ENCODE measurements at regions not wholly inside any gene's neighbourhood (a gene's known extent, or its start where the extent isn't known, plus 50 kb on each side); places are given as distances from the start of the nearest gene placed in this dataset.

DNA sequence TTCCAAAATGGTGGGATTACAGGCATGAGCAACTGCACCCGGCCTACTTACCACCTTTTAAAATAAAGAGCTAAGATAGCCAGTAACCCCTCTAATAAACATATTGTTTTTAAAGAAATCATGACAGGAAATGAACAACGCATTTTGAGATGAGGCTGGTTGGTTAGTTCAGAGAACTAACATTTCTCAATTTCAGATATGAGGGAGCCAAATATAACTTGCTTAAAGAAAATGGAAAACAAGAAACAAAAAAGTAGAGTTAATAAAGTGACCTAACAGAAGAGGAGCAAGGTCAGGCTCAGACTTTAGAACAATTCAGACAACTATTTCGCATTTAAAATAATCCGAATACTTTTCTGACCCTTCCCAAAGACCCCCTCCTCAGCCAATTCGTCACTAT lies 254.9 kb upstream of the PHF14 start:
- Histone ChIP-seq H3K36me3 (no peaks in the 10 kb centered on the region), H3K4me3 (no peak overlapping the region), H3K9me3 (replicated peaks) (no peaks in the 10 kb centered on the region), H3K27ac (no peak overlapping the region), H3K4me1 (replicated peaks) (no peaks in the 10 kb centered on the region), H3K27me3 (replicated peaks) (no peaks in the 10 kb centered on the region)
- DNase-seq (ENCODE audit: low read depth in 1 of 2, low spot score in 2 of 2) = no peak

DNA sequence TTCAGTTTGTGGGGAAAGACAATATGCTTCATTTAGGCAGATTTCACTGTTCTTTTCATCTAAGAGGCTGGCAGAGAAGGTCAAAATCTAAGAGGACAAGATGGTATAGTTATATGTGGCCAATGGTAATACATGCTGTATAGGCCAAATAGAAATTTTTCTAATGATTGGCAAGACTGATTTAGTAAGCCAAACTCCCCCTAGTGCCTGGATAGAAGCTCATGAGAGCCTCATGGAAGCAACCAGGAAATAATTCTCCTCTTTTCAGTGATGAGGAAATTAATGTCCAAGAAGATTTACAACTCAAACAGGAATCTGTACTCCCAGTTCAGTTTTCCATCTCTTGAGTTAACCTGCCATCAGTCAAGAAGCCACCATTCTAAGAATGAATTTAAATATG lies 253.6 kb upstream of the PHF14 start:
- Histone ChIP-seq H3K27ac (no peak overlapping the region), H3K9me3 (replicated peaks) (no peaks in the 10 kb centered on the region), H3K4me1 (replicated peaks) (no peaks in the 10 kb centered on the region), H3K36me3 (no peaks in the 10 kb centered on the region), H3K27me3 (replicated peaks) (no peaks in the 10 kb centered on the region), H3K4me3 (no peak overlapping the region)
- DNase-seq (ENCODE audit: low read depth in 1 of 2, low spot score in 2 of 2) = no peak

DNA sequence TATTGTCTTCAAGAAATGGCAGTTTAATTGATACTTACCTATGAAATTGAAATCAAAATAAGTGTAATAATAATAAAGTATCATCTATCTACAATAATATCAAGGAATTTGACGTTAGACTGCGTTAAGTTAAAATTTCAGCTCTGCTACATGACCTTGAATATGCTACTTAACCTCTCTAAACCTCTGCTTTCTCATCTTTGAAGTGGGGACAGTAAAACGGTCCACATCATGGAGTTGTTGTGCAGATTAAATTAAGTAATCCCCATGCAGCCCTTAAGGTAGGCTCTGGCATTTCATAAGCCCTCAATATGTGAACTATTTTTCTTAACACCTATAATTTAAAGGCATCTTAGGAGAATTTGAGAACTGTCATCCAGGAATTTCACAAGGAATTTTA lies 252.4 kb upstream of the PHF14 start:
- no peak overlapping the region for H3K4me3 ChIP-seq
- H3K9me3 ChIP-seq (replicated peaks) = no peaks in the 10 kb centered on the region
- H3K27me3 ChIP-seq (replicated peaks) = no peaks in the 10 kb centered on the region
- DNase-seq (ENCODE audit: low read depth in 1 of 2, low spot score in 2 of 2) = no peak
- no peaks in the 10 kb centered on the region for H3K36me3 ChIP-seq
- H3K27ac ChIP-seq = no peak overlapping the region
- H3K4me1 ChIP-seq (replicated peaks) = no peaks in the 10 kb centered on the region

DNA sequence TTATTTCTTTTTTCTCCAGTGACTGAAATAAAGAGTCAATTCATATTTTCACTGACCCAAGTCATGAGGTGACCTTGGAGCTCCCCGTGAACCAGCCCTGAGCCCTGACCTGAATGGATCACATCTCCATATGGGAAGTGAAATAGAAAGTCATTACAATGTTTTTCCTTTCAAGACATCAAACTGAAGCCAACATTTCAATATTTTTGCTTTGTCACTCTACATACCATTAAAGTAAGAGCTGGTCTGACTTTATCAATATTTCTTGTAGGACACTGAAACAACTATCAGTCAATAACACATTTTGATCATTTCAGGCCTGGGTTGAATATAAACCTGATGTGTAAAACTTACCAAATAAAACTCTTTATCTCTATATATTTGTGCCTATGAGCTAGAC lies 249.8 kb upstream of the PHF14 start:
- H3K9me3 ChIP-seq (replicated peaks) = no peaks in the 10 kb centered on the region
- H3K27ac ChIP-seq = no peak overlapping the region
- no peaks in the 10 kb centered on the region for H3K27me3 ChIP-seq (replicated peaks)
- no peak for DNase-seq (ENCODE audit: low read depth in 1 of 2, low spot score in 2 of 2)
- no peaks in the 10 kb centered on the region for H3K36me3 ChIP-seq
- H3K4me1 ChIP-seq (replicated peaks) = no peaks in the 10 kb centered on the region
- H3K4me3 ChIP-seq = no peak overlapping the region

DNA sequence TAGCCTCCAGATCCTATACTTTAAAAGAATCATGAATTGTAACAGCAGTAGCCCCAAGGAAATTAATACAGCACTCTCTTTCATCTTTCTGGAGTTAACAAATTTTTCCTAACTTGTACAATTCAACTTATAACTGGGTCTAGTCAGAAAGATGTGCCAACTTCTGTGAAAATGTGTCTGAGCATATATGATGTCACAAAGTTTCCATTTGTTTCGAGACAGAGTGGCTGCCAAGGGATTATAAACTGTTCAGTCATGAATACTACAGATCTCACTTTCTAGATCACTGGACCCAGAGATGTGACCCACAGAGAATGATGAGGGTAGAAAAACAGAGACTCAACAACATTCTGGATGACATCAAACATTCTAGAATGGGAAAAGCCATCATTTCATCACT lies 249.2 kb upstream of the PHF14 start:
- Histone ChIP-seq H3K36me3 (no peaks in the 10 kb centered on the region), H3K9me3 (replicated peaks) (no peaks in the 10 kb centered on the region), H3K27ac (no peak overlapping the region), H3K4me3 (no peak overlapping the region), H3K27me3 (replicated peaks) (no peaks in the 10 kb centered on the region), H3K4me1 (replicated peaks) (no peaks in the 10 kb centered on the region)
- no peak for DNase-seq (ENCODE audit: low read depth in 1 of 2, low spot score in 2 of 2)

DNA sequence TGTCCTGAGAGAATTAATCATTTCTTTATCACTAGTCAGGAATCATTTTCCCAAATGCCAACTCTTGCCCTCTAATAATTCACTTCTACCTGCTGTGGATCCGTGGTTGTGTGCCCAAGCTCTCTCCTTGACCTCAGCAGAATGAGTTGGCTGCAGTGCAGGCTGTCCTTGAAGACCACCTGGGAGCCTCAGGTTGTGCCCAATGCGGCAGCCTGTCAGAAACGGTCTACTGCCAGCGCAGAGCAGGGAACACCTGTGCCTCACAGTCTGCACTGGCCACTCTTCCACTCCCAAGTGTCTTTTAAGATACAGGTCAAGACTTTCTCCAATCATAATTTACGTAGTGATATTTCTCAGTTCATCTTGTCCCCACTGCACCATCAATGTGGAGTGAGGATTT lies 246.0 kb upstream of the PHF14 start:
- H3K4me1 ChIP-seq (replicated peaks) = no peaks in the 10 kb centered on the region
- H3K9me3 ChIP-seq (replicated peaks) = no peaks in the 10 kb centered on the region
- H3K4me3 ChIP-seq = no peak overlapping the region
- no peak for DNase-seq (ENCODE audit: low read depth in 1 of 2, low spot score in 2 of 2)
- no peaks in the 10 kb centered on the region for H3K36me3 ChIP-seq
- H3K27me3 ChIP-seq (replicated peaks) = no peaks in the 10 kb centered on the region
- H3K27ac ChIP-seq = no peak overlapping the region

DNA sequence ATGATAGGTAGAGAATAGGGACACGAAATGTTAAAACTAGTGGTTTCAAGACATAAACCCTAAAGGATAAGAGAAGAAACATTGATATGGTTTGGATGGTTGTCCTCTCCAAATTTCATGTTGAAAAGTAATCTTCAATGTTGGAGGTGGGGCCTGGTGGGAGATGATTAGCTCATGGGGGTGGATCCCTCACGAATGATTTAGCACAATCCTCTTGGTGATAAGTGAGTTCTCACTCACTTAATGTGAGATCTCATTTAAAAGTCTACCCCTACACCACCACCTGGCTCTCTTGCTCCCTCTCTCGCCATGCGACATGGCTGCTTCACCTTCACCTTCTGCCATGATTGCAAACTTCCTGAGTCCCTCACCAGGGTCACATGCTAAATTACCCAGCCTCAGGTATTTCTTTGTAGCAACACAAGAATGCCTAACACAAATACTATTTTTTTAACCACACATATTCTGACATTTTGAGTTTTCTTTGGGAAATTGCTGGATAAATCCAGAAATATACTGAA lies 242.4 kb upstream of the PHF14 start:
- Histone ChIP-seq H3K9me3 (replicated peaks) (no peaks in the 10 kb centered on the region; the same call in 1 of the 2 replicates), H3K27ac (no peak overlapping the region), H3K4me1 (replicated peaks) (no peaks in the 10 kb centered on the region), H3K4me3 (no peak overlapping the region), H3K36me3 (no peaks in the 10 kb centered on the region), H3K27me3 (replicated peaks) (no peaks in the 10 kb centered on the region)
- no peak for DNase-seq (ENCODE audit: low read depth in 1 of 2, low spot score in 2 of 2)

DNA sequence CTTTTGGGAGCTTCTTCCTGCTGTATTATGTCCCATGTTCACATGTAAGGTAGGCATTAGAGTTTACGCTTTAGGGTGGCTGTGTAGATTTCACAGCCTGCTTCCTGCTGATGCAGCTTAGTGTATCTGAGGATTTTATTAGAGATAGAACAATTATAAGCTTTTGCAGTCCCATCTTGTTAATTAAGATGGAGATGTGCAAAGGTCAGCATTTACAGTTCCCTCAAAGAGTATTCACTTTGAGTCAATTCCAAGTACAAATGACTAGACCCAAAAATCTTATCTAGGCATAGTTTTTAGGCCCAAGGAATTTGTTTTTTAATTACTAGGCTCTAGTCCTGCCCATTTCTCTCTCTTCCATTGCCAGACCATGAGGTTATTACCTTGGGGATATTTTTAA lies 239.9 kb upstream of the PHF14 start:
- H3K27ac ChIP-seq = no peak overlapping the region
- H3K27me3 ChIP-seq (replicated peaks) = no peaks in the 10 kb centered on the region
- H3K36me3 ChIP-seq = no peaks in the 10 kb centered on the region
- no peak overlapping the region for H3K4me3 ChIP-seq
- no peaks in the 10 kb centered on the region; the same call in 1 of the 2 replicates for H3K9me3 ChIP-seq (replicated peaks)
- DNase-seq (ENCODE audit: low read depth in 1 of 2, low spot score in 2 of 2) = no peak
- no peaks in the 10 kb centered on the region for H3K4me1 ChIP-seq (replicated peaks)

DNA sequence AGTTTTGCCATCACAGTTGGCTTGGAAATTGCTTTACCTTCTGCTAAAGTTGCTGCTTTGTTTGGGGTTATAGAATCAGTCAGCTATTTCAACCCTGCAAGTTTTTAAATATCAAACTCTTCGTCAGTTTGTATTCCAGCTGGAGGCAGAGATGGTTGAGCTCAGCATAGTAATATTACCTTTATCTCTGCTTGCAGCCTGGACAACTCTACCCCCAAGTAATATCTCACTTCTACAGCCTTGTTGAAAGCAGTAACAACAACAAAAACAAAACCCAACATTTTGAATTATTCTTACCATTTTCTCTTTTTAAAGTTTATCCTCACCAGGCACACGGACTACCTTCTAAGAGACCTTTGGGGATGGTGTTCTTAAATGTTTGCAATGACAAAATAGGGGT lies 239.1 kb upstream of the PHF14 start:
- no peak for DNase-seq (ENCODE audit: low read depth in 1 of 2, low spot score in 2 of 2)
- H3K9me3 ChIP-seq (replicated peaks) = no peaks in the 10 kb centered on the region; the same call in 1 of the 2 replicates
- no peaks in the 10 kb centered on the region for H3K27me3 ChIP-seq (replicated peaks)
- no peaks in the 10 kb centered on the region for H3K4me1 ChIP-seq (replicated peaks)
- no peaks in the 10 kb centered on the region for H3K36me3 ChIP-seq
- no peak overlapping the region for H3K4me3 ChIP-seq
- H3K27ac ChIP-seq = no peak overlapping the region

DNA sequence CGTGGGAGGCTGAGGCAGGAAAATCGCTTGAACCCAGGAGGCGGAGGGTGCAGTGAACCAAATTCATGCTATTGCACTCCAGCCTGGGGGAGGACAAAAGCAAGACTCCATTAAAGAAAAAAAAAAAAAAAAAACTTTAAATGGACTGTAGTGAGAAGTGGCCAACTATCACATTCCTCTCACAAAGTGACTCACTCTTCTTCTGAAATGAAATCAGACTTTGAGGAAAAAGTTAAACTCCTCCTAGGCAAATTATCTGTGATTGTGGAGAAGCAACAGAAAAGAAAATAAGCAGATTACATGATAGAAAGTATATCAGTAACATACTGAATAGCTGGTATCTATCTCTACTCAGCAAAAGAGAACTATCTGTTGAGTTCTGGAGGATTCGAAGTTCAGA lies 234.3 kb upstream of the PHF14 start:
- H3K36me3 ChIP-seq = no peaks in the 10 kb centered on the region
- no peak overlapping the region for H3K27ac ChIP-seq
- H3K27me3 ChIP-seq (replicated peaks) = no peaks in the 10 kb centered on the region
- H3K4me1 ChIP-seq (replicated peaks) = no peaks in the 10 kb centered on the region
- H3K4me3 ChIP-seq = no peak overlapping the region
- no peaks in the 10 kb centered on the region; the same call in 1 of the 2 replicates for H3K9me3 ChIP-seq (replicated peaks)
- no peak for DNase-seq (ENCODE audit: low read depth in 1 of 2, low spot score in 2 of 2)

DNA sequence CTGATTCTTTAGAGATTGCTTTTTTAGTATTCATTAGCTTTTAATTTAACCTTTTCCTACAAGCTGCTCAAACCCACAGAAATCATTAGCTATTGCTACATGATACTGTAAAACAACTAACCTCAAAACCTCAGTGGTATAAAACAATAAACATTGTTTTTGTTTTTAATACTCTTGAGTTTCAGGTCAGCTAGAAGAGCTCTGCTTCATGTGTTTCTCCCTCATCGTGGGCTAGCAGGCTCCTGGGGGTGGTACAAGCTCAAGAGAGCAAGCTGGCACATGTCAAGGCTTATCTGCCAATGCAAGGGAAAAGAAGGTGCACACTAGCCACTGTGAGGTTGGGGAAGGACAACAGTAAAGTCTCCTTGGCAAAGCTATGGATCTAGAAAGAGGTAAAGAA lies 232.9 kb upstream of the PHF14 start:
- DNase-seq (ENCODE audit: low read depth in 1 of 2, low spot score in 2 of 2) = no peak
- H3K27ac ChIP-seq = no peak overlapping the region
- H3K4me3 ChIP-seq = no peak overlapping the region
- H3K36me3 ChIP-seq = no peaks in the 10 kb centered on the region
- H3K4me1 ChIP-seq (replicated peaks) = no peaks in the 10 kb centered on the region
- H3K27me3 ChIP-seq (replicated peaks) = no peaks in the 10 kb centered on the region
- H3K9me3 ChIP-seq (replicated peaks) = no peaks in the 10 kb centered on the region; the same call in 1 of the 2 replicates

DNA sequence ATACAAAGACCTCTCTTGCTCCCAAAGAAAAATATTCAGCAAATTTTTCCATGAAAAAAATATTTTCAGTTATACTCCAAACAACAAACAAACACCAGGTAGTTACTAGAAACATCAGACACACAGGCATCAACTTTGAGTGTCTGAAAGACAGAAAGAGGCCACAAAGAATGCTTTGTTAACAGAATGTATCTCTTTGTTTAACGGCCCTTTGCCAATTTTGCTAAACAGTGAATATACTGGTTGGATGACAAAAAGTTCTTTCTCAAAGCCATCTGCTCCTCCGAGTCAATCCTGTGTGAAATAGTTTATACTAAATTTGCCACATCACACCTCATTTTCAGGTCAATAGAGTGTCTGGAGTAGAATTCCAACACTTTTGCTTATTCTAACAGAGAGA lies 216.7 kb upstream of the PHF14 start:
- H3K36me3 ChIP-seq = no peaks in the 10 kb centered on the region
- no peaks in the 10 kb centered on the region for H3K27me3 ChIP-seq (replicated peaks)
- no peak overlapping the region for H3K27ac ChIP-seq
- no peaks in the 10 kb centered on the region for H3K4me1 ChIP-seq (replicated peaks)
- H3K9me3 ChIP-seq (replicated peaks) = peaks cover 2% of the 10 kb centered on the region; the same call in 1 of the 2 replicates
- no peak overlapping the region for H3K4me3 ChIP-seq
- no peak for DNase-seq (ENCODE audit: low read depth in 1 of 2, low spot score in 2 of 2)

DNA sequence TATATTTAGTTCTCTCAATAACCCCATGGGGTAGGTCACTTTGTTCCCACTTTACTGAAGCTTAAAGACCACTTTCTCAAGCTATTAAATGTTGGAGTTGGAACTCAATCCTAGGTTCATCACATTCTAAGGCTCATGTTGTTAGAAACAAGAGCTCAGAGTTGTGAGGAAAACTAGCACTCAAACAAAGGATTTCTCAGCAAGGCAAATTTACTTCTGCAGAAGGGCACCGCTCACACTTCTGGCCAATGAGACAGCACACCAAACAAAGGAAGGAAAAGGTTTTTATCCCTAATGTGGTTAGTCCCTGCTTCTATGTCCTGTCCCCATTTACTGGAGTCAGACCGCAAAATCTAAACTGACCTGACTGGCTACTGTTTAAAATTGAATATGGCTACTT lies 214.6 kb upstream of the PHF14 start:
- H3K4me1 ChIP-seq (replicated peaks) = no peaks in the 10 kb centered on the region
- peaks cover 2% of the 10 kb centered on the region; the same call in 1 of the 2 replicates for H3K9me3 ChIP-seq (replicated peaks)
- no peak for DNase-seq (ENCODE audit: low read depth in 1 of 2, low spot score in 2 of 2)
- no peaks in the 10 kb centered on the region for H3K36me3 ChIP-seq
- H3K4me3 ChIP-seq = no peak overlapping the region
- no peak overlapping the region for H3K27ac ChIP-seq
- H3K27me3 ChIP-seq (replicated peaks) = no peaks in the 10 kb centered on the region

DNA sequence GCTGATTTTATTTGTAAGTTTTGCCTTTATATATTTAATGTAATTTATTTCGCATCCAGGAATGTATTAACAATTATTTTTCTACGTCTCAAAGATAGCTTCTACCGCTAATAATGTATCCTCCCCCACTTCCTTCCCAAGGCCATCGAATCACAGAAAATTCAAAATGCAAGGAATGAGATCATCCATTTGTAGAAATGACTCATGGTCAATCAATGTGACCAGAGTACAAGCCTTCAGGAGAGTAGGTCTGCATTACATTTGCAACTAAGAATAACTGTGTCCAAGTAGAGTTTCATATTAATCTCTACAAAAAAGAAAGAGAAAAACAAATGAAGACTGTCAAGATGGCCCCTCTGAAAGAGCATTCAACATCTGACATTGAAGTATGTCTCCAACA lies 205.9 kb upstream of the PHF14 start:
- H3K36me3 ChIP-seq = no peaks in the 10 kb centered on the region
- no peak overlapping the region for H3K27ac ChIP-seq
- H3K4me3 ChIP-seq = no peak overlapping the region
- 0 out of 2 replicates have a peak, but pooled peaks cover 3% of the 10 kb centered on the region for H3K9me3 ChIP-seq (replicated peaks)
- H3K4me1 ChIP-seq (replicated peaks) = no peaks in the 10 kb centered on the region
- no peak for DNase-seq (ENCODE audit: low read depth in 1 of 2, low spot score in 2 of 2)
- no peaks in the 10 kb centered on the region for H3K27me3 ChIP-seq (replicated peaks)

DNA sequence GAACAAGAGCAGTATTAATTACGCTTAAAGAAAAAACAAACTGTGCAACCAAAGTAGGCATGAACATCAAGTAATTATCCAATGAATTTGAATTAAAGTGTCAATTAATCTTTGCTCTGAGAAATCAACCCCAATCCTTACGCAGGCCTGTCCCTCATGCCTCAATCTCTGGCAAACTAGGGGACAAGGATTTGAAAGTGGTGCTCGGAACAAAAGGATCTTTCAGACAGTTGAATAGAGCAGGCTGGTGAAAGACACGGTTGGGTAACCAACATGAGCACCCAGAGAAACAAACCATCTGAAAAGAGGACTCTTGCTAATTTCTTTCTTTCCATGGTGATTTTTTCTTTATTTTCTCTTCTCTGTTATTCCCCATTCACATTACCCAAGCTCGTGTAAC lies 203.5 kb upstream of the PHF14 start:
- no peak overlapping the region for H3K4me3 ChIP-seq
- 0 out of 2 replicates have a peak, but pooled peaks cover 3% of the 10 kb centered on the region for H3K9me3 ChIP-seq (replicated peaks)
- H3K27ac ChIP-seq = no peak overlapping the region
- no peaks in the 10 kb centered on the region for H3K4me1 ChIP-seq (replicated peaks)
- no peaks in the 10 kb centered on the region for H3K36me3 ChIP-seq
- H3K27me3 ChIP-seq (replicated peaks) = no peaks in the 10 kb centered on the region
- DNase-seq (ENCODE audit: low read depth in 1 of 2, low spot score in 2 of 2) = no peak

All from SJSA1 (cell line).